ENCODE measurements at regions not wholly inside any gene's neighbourhood (a gene's known extent, or its start where the extent isn't known, plus 50 kb on each side); places are given as distances from the start of the nearest gene placed in this dataset.

GRCh38 chr3:157921811-157922210, 184.4 kb downstream of the SHOX2 start:
- TF ChIP-seq POLR2AphosphoS5 (IDR thresholded peaks at IDR 0.05) (no peak), POLR2A (IDR thresholded peaks at IDR 0.05) (no peak), EP300 (IDR thresholded peaks at IDR 0.05) (no peak), CTCF (IDR thresholded peaks at IDR 0.05) (no peak)

Measured in sigmoid colon (tissue), 4 donors.